ENCODE measurements at regions not wholly inside any gene's neighbourhood (a gene's known extent, or its start where the extent isn't known, plus 50 kb on each side); places are given as distances from the start of the nearest gene placed in this dataset.
"Not testable (repeated sequence)": the region's sequence is repeated elsewhere in the genome, so short reads cannot be mapped to it uniquely, and the experiment has no call there.

- DNase-seq, result no peak
- Mint-ChIP-seq H3K9me3 (peaks cover 16% of the 10 kb centered on the region), H3K27me3 (no peaks in the 10 kb centered on the region), H3K4me1 (no peaks in the 10 kb centered on the region), H3K4me3 (no peak overlapping the region), H3K27ac (no peak overlapping the region), H3K36me3 (ENCODE audit: low read depth) (no peaks in the 10 kb centered on the region)
- ChIA-PET POLR2A (no interaction called here), CTCF (no interaction called here)
Observed at GRCh38 chr6:81515562-81516453, 236.7 kb downstream of the TENT5A start.

DNA sequence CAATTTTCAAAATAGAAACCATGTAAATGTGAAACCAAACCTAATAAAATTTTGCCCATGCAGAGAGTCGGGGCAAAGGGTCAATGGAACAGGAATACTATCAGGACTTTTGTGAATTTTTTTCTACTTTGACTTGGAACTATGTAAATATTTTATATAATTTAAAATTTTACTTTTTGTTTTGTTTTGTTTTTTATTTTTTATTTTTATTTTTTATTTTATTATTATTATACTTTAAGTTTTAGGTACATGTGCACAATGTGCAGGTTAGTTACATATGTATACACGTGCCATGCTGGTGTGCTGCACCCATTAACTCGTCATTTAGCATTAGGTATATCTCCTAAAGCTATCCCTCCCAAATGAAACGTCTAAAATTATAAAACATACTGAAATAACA lies 238.3 kb downstream of the TENT5A start:
- DNase-seq; CTCF ChIA-PET; H3K4me1 Mint-ChIP-seq; H3K4me3 Mint-ChIP-seq; POLR2A ChIA-PET; H3K36me3 Mint-ChIP-seq (ENCODE audit: low read depth); H3K27me3 Mint-ChIP-seq; H3K27ac Mint-ChIP-seq: not testable (repeated sequence)
- H3K9me3 Mint-ChIP-seq, result peaks cover 11% of the 10 kb centered on the region

DNA sequence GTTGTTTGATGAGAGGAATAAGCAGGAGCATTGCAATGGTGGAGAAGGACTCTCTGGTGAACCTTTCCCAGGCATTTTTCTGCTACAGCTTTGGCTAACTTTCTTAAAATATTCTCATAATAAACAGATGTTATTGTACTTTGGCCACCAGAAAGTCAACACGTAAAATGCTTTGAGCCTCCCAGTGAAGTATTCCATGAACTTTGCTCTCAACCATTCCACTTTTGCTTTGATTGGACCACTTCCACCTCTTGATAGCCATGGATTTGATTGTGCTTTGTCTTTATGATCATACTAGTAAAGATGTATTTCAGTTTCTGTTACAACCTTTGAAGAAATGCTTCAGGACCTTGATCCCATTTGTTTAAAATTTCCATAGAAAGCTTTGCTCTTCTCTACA lies 241.1 kb downstream of the TENT5A start:
- ChIA-PET CTCF (no interaction called here), POLR2A (no interaction called here)
- no peaks in the 10 kb centered on the region for H3K36me3 Mint-ChIP-seq (ENCODE audit: low read depth)
- no peak for DNase-seq
- H3K27me3 Mint-ChIP-seq, result no peaks in the 10 kb centered on the region
- H3K9me3 Mint-ChIP-seq, result peaks cover 6% of the 10 kb centered on the region
- no peak overlapping the region for H3K4me3 Mint-ChIP-seq
- H3K27ac Mint-ChIP-seq, result no peak overlapping the region
- no peaks in the 10 kb centered on the region for H3K4me1 Mint-ChIP-seq

GRCh38 chr6:81495999-81496398 lies 256.5 kb downstream of the TENT5A start:
- Mint-ChIP-seq H3K27me3 (no peaks in the 10 kb centered on the region), H3K36me3 (ENCODE audit: low read depth) (no peaks in the 10 kb centered on the region), H3K4me3 (no peak overlapping the region), H3K27ac (no peak overlapping the region), H3K4me1 (no peaks in the 10 kb centered on the region), H3K9me3 (peaks cover 2% of the 10 kb centered on the region)
- CTCF ChIA-PET, result no interaction called here
- POLR2A ChIA-PET, result no interaction called here
- DNase-seq, result no peak

DNA sequence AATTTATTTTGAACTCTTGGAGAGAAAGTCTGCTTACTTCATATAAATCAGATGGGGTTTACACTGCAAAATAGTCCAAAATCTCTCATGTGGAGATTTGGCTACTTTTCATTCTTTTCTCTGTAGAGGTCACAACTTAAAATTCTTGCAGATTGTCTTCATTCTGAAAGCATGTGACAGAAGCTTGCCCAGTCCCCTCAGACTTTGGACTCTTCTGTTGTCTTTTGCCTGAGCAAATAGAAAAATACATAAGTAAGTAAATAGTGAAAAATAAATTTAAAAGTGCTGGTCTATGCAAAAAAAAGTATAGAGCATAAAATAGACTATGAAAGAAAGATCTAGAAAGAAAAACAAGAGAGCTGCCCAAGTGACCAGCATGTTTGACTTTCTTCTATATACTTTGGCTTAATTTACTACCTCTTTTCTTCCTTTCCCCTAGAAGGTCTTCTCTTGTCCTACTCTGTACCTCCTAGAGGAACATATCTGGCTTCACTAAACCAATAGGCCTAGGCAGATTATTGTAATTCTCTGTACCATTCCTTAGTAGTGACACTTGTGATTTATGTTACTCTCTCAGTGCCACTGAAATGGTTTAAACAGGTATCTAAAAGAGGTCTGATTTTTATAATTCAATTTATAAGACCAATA lies 260.9 kb downstream of the TENT5A start:
- no peak for DNase-seq
- Mint-ChIP-seq H3K36me3 (ENCODE audit: low read depth) (no peaks in the 10 kb centered on the region), H3K27me3 (no peaks in the 10 kb centered on the region), H3K27ac (no peak overlapping the region), H3K4me3 (no peak overlapping the region), H3K4me1 (no peaks in the 10 kb centered on the region), H3K9me3 (peaks cover 2% of the 10 kb centered on the region)
- ChIA-PET CTCF (no interaction called here), POLR2A (no interaction called here)

GRCh38 chr6:81487489-81487888 lies 265.0 kb downstream of the TENT5A start:
- Mint-ChIP-seq H3K4me3 (no peak overlapping the region), H3K9me3 (no peaks in the 10 kb centered on the region), H3K4me1 (no peaks in the 10 kb centered on the region), H3K27ac (no peak overlapping the region), H3K36me3 (ENCODE audit: low read depth) (no peaks in the 10 kb centered on the region), H3K27me3 (no peaks in the 10 kb centered on the region)
- POLR2A ChIA-PET, result no interaction called here
- DNase-seq, result no peak
- CTCF ChIA-PET, result interaction anchor here (0.7 kb wide), 1 partner anchor 479 kb away, joined by 4 read pairs; no protein-coding TSS in a partner anchor

GRCh38 chr6:81486234-81486633 lies 266.2 kb downstream of the TENT5A start:
- POLR2A ChIA-PET, result no interaction called here
- CTCF ChIA-PET, result no interaction called here
- Mint-ChIP-seq H3K27me3 (no peaks in the 10 kb centered on the region), H3K4me3 (no peak overlapping the region), H3K4me1 (no peaks in the 10 kb centered on the region), H3K36me3 (ENCODE audit: low read depth) (no peaks in the 10 kb centered on the region), H3K9me3 (no peaks in the 10 kb centered on the region), H3K27ac (no peak overlapping the region)
- DNase-seq, result no peak

DNA sequence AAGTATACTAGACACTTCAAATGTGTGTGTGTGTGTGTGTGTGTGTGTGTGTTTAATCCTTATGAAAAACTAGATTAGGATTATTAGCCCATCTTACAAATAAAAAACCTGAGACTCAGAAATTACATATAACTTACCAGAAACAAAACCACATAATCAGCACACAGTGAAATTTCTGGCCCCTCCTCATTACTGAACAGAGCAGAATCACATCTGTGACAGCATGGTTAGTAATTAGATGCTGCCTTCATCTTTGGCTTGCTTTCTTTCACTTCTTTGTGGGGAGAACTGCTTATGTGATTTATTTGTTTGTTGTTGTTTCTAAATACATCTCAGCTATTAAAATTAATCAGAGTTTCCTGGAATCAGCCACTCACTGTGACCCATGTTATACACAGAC lies 267.1 kb downstream of the TENT5A start:
- Mint-ChIP-seq H3K4me3 (no peak overlapping the region), H3K9me3 (no peaks in the 10 kb centered on the region), H3K4me1 (no peaks in the 10 kb centered on the region), H3K36me3 (ENCODE audit: low read depth) (no peaks in the 10 kb centered on the region), H3K27me3 (no peaks in the 10 kb centered on the region), H3K27ac (no peak overlapping the region)
- ChIA-PET CTCF (no interaction called here), POLR2A (no interaction called here)
- DNase-seq, result no peak

DNA sequence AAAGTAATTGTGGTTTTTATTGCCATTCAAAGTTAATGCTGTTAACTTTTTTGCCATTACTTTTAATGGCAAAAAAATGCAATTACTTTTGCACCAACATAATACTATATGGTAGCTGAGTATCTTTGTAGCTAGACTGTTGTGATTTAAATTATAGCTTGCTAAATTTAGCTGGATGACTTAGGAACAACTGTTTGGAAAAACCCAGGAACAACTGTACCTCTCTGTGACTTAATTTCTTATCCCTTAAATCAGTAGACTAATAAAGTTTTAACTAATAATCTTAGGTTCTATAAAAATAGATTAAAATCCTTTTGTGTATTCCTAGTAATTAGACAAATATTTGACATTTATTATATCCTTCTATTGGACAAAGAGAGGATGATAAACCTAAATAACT lies 268.2 kb downstream of the TENT5A start:
- ChIA-PET CTCF (interaction anchor here (0.6 kb wide), 1 partner anchor 10 kb away, joined by 3 read pairs; no protein-coding TSS in a partner anchor), POLR2A (no interaction called here)
- DNase-seq, result no peak
- Mint-ChIP-seq H3K27me3 (no peaks in the 10 kb centered on the region), H3K9me3 (no peaks in the 10 kb centered on the region), H3K4me3 (no peak overlapping the region), H3K36me3 (ENCODE audit: low read depth) (no peaks in the 10 kb centered on the region), H3K27ac (no peak overlapping the region), H3K4me1 (no peaks in the 10 kb centered on the region)

DNA sequence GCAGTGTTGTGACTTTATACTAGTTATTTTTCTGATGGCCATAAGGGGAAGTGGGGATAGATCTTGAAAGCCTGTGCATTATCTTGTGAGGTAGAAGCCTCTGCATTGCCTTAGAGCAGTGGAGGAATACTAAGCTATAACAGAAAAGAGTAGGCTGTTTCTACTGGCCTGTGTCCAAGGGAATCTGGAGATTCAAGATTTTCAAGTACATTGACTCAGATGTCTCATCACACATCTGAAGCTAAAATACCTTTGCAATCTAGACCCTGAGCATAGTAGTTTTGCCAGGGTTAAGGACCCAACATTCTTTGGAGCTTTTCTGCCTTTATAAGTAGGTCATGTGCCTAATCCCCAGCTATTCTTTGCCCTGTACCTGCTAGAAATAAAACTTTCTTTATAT lies 272.3 kb downstream of the TENT5A start:
- no peak overlapping the region for H3K4me3 Mint-ChIP-seq

GRCh38 chr6:81476881-81477280 lies 275.6 kb downstream of the TENT5A start:
- Mint-ChIP-seq H3K4me3 (no peak overlapping the region), H3K36me3 (ENCODE audit: low read depth) (no peaks in the 10 kb centered on the region), H3K27ac (no peak overlapping the region), H3K27me3 (no peaks in the 10 kb centered on the region), H3K4me1 (no peaks in the 10 kb centered on the region), H3K9me3 (no peaks in the 10 kb centered on the region)
- CTCF ChIA-PET, result no interaction called here
- no peak for DNase-seq
- POLR2A ChIA-PET, result no interaction called here

More for the DNA sequence above, 272.3 kb downstream of the TENT5A start:
- Mint-ChIP-seq H3K36me3 (ENCODE audit: low read depth) (no peaks in the 10 kb centered on the region), H3K27me3 (no peaks in the 10 kb centered on the region), H3K4me1 (no peaks in the 10 kb centered on the region), H3K27ac (no peak overlapping the region), H3K9me3 (no peaks in the 10 kb centered on the region)
- no peak for DNase-seq
- ChIA-PET POLR2A (no interaction called here), CTCF (no interaction called here)

- no peaks in the 10 kb centered on the region for H3K36me3 Mint-ChIP-seq (ENCODE audit: low read depth)
- no peaks in the 10 kb centered on the region for H3K27me3 Mint-ChIP-seq
- DNase-seq, result no peak
- H3K4me3 Mint-ChIP-seq, result no peak overlapping the region
- no peak overlapping the region for H3K27ac Mint-ChIP-seq
- POLR2A ChIA-PET, result no interaction called here
- no peaks in the 10 kb centered on the region for H3K4me1 Mint-ChIP-seq
- CTCF ChIA-PET, result no interaction called here
- H3K9me3 Mint-ChIP-seq, result no peaks in the 10 kb centered on the region
Observed at GRCh38 chr6:81475646-81476045, 276.8 kb downstream of the TENT5A start.

DNA sequence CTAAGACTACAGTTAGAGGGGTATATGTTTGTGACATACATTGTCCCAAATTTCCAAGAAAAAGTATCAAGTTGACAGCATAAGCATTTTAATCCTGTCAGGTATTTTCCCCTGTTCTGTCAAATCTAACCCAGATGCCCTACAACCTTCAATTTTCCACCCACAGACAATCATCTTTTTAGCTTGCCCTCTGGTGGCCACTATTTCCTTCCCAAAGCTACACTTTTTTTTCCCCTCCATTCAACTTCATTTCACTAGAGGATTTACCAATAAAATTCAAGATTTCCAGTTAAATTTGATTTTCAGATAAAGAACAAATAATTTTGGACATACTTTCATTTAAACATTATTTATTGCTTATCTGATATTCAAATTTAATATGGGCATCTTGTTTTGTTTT lies 286.6 kb downstream of the TENT5A start:
- Mint-ChIP-seq H3K27ac (no peak overlapping the region), H3K4me1 (no peaks in the 10 kb centered on the region), H3K9me3 (no peaks in the 10 kb centered on the region), H3K4me3 (no peak overlapping the region), H3K27me3 (no peaks in the 10 kb centered on the region), H3K36me3 (ENCODE audit: low read depth) (no peaks in the 10 kb centered on the region)
- ChIA-PET CTCF (no interaction called here), POLR2A (no interaction called here)
- DNase-seq, result no peak

DNA sequence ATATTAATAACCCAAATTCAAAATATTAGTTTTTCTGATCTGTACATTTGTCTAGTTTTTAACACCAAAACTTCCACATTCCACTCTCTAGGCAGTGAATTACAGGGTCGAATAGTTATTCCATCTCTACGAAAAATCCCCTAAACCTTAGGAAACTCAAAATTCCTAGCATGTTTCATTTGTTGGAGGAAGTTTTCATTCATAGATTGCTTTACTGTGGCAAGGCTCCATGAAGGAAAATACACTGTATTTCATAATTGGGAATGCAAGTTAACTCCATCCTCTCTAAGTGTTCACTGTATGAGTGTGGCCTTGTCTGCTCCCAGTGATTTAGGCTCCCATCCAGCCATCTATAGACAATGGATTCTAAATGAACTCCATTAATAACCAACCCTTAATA lies 296.1 kb downstream of the TENT5A start:
- no peak overlapping the region for H3K27ac Mint-ChIP-seq
- no peak for DNase-seq
- H3K9me3 Mint-ChIP-seq, result no peaks in the 10 kb centered on the region
- H3K4me1 Mint-ChIP-seq, result no peaks in the 10 kb centered on the region
- no peaks in the 10 kb centered on the region for H3K27me3 Mint-ChIP-seq
- no peaks in the 10 kb centered on the region for H3K36me3 Mint-ChIP-seq (ENCODE audit: low read depth)
- CTCF ChIA-PET, result no interaction called here
- no peak overlapping the region for H3K4me3 Mint-ChIP-seq
- POLR2A ChIA-PET, result no interaction called here

Data from activated CD4-positive, alpha-beta memory T cell treated with anti-CD3 and anti-CD28 coated beads, Interleukin-2, amount 10 ng/mL, durations not matched to agents 7 days and 5 days (primary cell).